HG03457 (cell line): ENCODE measurements at regions not wholly inside any gene's neighbourhood (a gene's known extent, or its start where the extent isn't known, plus 50 kb on each side); places are given as distances from the start of the nearest gene placed in this dataset.

Source experiments
- ATAC-seq: cut with Tn5 transposase; IDR thresholded peaks from one replicate; pipeline ENCODE4 v1.9.1; 2021; ENCODE audit warnings: moderate number of reproducible peaks; ENCODE audit not compliant: unreplicated experiment

DNA sequence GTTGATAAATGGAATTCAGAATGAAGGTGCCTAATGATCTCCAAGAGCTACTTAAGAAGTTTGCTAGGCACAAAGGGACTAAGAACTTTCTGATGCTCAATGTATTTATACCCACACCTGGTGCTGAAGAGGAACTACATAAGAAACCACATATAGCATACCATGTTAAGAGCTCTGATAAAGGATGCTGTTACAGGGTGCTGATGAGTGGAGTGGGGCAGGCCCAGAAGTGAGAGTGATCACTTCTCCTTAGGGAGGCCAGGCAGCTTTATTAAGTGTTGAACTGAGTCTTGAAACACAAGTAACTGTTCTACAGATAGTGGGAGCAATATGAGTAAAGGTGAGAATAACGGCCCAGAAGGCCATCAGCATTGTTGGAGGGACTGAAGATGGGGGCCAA, 68.3 kb upstream of the CHRDL1 start:
- ATAC-seq = no peak

- ATAC-seq = no peak
Observed at GRCh38 chrX:110858565-110858964, 62.9 kb upstream of the CHRDL1 start.

DNA sequence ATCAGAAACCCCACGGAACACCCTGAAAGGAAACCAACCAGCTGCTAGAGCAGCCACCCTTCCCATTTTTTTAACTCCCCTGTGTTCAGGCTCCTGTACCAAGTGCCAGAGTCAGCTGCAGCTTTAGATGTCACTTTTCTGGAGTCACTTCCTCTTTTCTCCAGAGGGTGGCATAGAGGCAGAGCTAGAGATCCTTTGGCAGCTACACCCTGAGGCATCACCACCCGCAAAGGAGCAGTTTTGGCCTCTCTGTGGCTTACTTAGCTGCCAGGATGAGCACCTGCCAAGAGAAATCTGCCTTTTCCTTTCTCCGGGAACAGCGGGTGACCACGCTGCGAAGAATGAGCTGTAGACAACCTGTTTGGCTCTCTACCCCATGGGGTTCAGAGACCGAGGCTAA, 58.0 kb upstream of the CHRDL1 start:
- ATAC-seq = no peak

- ATAC-seq = no peak
Observed at GRCh38 chrX:110852180-110852579, 56.6 kb upstream of the CHRDL1 start.

DNA sequence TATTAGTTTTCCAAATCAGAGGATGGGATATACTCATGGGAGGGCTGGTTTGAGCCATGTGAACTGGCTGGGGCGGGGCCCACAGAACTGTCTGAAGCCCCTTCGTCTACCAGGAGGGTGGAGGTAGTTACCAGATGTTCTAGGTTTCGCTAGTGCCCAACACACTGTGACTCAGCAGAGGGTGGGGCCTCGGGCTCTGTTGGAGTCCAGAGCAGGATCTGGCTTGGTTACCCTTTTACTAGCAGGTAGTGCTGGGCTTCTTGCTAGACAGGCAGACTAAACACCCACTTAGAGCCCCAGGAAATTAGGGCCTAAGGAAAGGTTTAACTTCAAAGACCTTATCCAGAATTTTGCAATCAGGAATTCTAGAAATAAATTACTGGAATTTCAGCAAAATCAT, 56.2 kb upstream of the CHRDL1 start:
- no peak for ATAC-seq

- ATAC-seq = peak; percentile 85
Observed at GRCh38 chrX:110847334-110847733, 51.7 kb upstream of the CHRDL1 start.

DNA sequence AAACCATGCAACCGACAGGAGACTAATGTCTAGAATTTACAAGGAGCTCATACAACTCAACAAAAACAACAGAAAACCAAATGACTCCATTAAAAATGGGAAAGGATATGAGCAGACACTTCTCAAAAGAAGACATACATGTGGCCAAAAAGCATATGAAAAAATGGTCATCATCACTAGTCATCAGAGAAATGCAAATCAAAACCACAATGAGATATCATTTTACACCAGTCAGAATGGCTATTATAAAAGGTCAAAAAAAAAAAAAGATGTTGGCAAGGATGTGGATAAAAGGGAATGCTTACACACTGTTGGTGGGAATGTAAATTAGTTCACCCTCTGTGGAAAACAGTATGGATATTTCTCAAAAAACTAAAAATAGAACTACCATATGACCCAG, 50.5 kb upstream of the CHRDL1 start:
- no peak for ATAC-seq
